ENCODE measurements at regions not wholly inside any gene's neighbourhood (a gene's known extent, or its start where the extent isn't known, plus 50 kb on each side); places are given as distances from the start of the nearest gene placed in this dataset.

GRCh38 chr2:150900913-150901312 lies 360.8 kb downstream of the RBM43 start:
- DNase-seq (ENCODE audit: low spot score) = no peak

- DNase-seq (ENCODE audit: low spot score) = no peak
Observed at GRCh38 chr2:150895968-150896367, 365.7 kb downstream of the RBM43 start.

- DNase-seq (ENCODE audit: low spot score) = no peak
Observed at GRCh38 chr2:150889141-150889540, 372.5 kb downstream of the RBM43 start.

GRCh38 chr2:150888337-150888736 lies 373.3 kb downstream of the RBM43 start:
- DNase-seq (ENCODE audit: low spot score) = no peak

- DNase-seq (ENCODE audit: low spot score) = no peak
Observed at GRCh38 chr2:150887926-150888325, 373.7 kb downstream of the RBM43 start.

- DNase-seq (ENCODE audit: low spot score) = no peak
Observed at GRCh38 chr2:150885774-150886386, 375.8 kb downstream of the RBM43 start.

GRCh38 chr2:150885236-150885635 lies 376.4 kb downstream of the RBM43 start:
- DNase-seq (ENCODE audit: low spot score) = no peak

GRCh38 chr2:150883613-150883895 lies 378.1 kb downstream of the RBM43 start:
- DNase-seq (ENCODE audit: low spot score) = no peak

- DNase-seq (ENCODE audit: low spot score) = peak; percentile 46
Observed at GRCh38 chr2:150882751-150883612, 378.7 kb downstream of the RBM43 start.

GRCh38 chr2:150880986-150881385 lies 380.7 kb downstream of the RBM43 start:
- no peak for DNase-seq (ENCODE audit: low spot score)

GRCh38 chr2:150878356-150878755 lies 383.3 kb downstream of the RBM43 start:
- peak; percentile 3 for DNase-seq (ENCODE audit: low spot score)

GRCh38 chr2:150876251-150876950 lies 385.3 kb downstream of the RBM43 start:
- no peak for DNase-seq (ENCODE audit: low spot score)

- DNase-seq (ENCODE audit: low spot score) = no peak
Observed at GRCh38 chr2:150873396-150873772, 385.9 kb upstream of the RND3 start.

GRCh38 chr2:150872756-150873395 lies 385.4 kb upstream of the RND3 start:
- peak; percentile 3 for DNase-seq (ENCODE audit: low spot score)

- DNase-seq (ENCODE audit: low spot score) = no peak
Observed at GRCh38 chr2:150866431-150866830, 379.0 kb upstream of the RND3 start.

GRCh38 chr2:150863691-150864090 lies 376.2 kb upstream of the RND3 start:
- no peak for DNase-seq (ENCODE audit: low spot score)

GRCh38 chr2:150860301-150860700 lies 372.8 kb upstream of the RND3 start:
- no peak for DNase-seq (ENCODE audit: low spot score)

GRCh38 chr2:150859877-150860276 lies 372.4 kb upstream of the RND3 start:
- DNase-seq (ENCODE audit: low spot score) = no peak

- no peak for DNase-seq (ENCODE audit: low spot score)
Observed at GRCh38 chr2:150859162-150859561, 371.7 kb upstream of the RND3 start.

- DNase-seq (ENCODE audit: low spot score) = no peak
Observed at GRCh38 chr2:150858382-150858781, 370.9 kb upstream of the RND3 start.

GRCh38 chr2:150856596-150857281 lies 369.3 kb upstream of the RND3 start:
- DNase-seq (ENCODE audit: low spot score) = no peak

GRCh38 chr2:150853263-150853662 lies 365.8 kb upstream of the RND3 start:
- no peak for DNase-seq (ENCODE audit: low spot score)

Measured in SW480 (cell line).